ENCODE measurements at regions not wholly inside any gene's neighbourhood (a gene's known extent, or its start where the extent isn't known, plus 50 kb on each side); places are given as distances from the start of the nearest gene placed in this dataset.

- TF ChIP-seq ARID3A (IDR thresholded peaks at IDR 0.05; ENCODE audit: low read depth, low read length) (no peak), ZNF180 (CRISPR knock-in tag; IDR thresholded peaks at IDR 0.05; ENCODE audit: borderline replicate concordance, low read depth) (no peak), ATF3 (CRISPR knock-in tag; IDR thresholded peaks at IDR 0.05) (no peak), ZNF784 (CRISPR knock-in tag; IDR thresholded peaks at IDR 0.05; ENCODE audit: borderline replicate concordance) (no peak), TFAP4 (IDR thresholded peaks at IDR 0.05; ENCODE audit: borderline replicate concordance, low read depth) (no peak), ZEB1 (IDR thresholded peaks at IDR 0.05; ENCODE audit: insufficient replicate concordance, low read depth) (no peak), ZNF264 (CRISPR knock-in tag; IDR thresholded peaks at IDR 0.05) (no peak), HIVEP1 (CRISPR knock-in tag; IDR thresholded peaks at IDR 0.05) (no peak), GFI1 (CRISPR knock-in tag; IDR thresholded peaks at IDR 0.05; ENCODE audit: borderline replicate concordance) (no peak), NFE2L2 (IDR thresholded peaks at IDR 0.05; ENCODE audit: low read length) (no peak), ZKSCAN8 (CRISPR knock-in tag; IDR thresholded peaks at IDR 0.05; ENCODE audit: borderline replicate concordance) (no peak), POGK (CRISPR knock-in tag; conservative IDR thresholded peaks at IDR 0.05) (no peak), PLRG1 (conservative IDR thresholded peaks at IDR 0.05) (no peak), PREB (CRISPR knock-in tag; IDR thresholded peaks at IDR 0.05) (no peak), POLR2G (IDR thresholded peaks at IDR 0.05; ENCODE audit: low read depth, low read length) (no peak), RBFOX2 (IDR thresholded peaks at IDR 0.05; ENCODE audit: low read depth, low read length) (no peak), GPBP1L1 (CRISPR knock-in tag; IDR thresholded peaks at IDR 0.05) (no peak)
- no peak overlapping the region for H3K4me2 ChIP-seq (ENCODE audit: low read depth, low read length)
- ChIA-PET CTCF (ENCODE audit: low intra/inter-chr PET ratio, low total read pairs) (interaction anchor here (2.7 kb wide), 1 partner anchor 234 kb away, joined by 32 read pairs; no protein-coding TSS in a partner anchor), POLR2A (no interaction called here)
- ATAC-seq (no peak), FAIRE-seq (no peak), DNase-seq (ENCODE audit: low spot score) (no peak)
- in situ Hi-C loops (cut with HindIII; ENCODE audit: extremely low pct_ligation_motif_present, low pct_unique_long_range_greater_than_20kb): no loop called here
- no peak overlapping the region for H3K4me3 ChIP-seq (replicated peaks in 1 of 3; ENCODE audit: insufficient read depth in 1 of 3, low read depth in 2 of 3, low read length in 3 of 3)
- no peaks in the 10 kb centered on the region for H3K27me3 ChIP-seq (ENCODE audit: control insufficient read depth in 1 of 2, insufficient read depth in 2 of 2, low read length in 2 of 2)
- H3K79me2 ChIP-seq (ENCODE audit: insufficient read depth, low read length): no peaks in the 10 kb centered on the region
- H3K9ac ChIP-seq (ENCODE audit: insufficient read depth, low read depth, low read length): no peak overlapping the region
- H3K36me3 ChIP-seq (replicated peaks in 1 of 2; ENCODE audit: control insufficient read depth in 1 of 2, insufficient read depth in 2 of 2, low read length in 2 of 2): no peaks in the 10 kb centered on the region
- H4K20me1 ChIP-seq (ENCODE audit: insufficient read depth, low read length): no peaks in the 10 kb centered on the region
- H2AFZ ChIP-seq (ENCODE audit: low read length): no peak overlapping the region
- no peak overlapping the region for H3K27ac ChIP-seq (ENCODE audit: extremely low read length, insufficient read depth, low read length)
- H3K4me1 ChIP-seq (ENCODE audit: insufficient read depth, low read length): peaks cover 17% of the 10 kb centered on the region
- 89% methylated on average over 2 of the region's 2 CpGs for WGBS (ENCODE audit: low lambda C conversion rate)
- BruUV-seq (replicated peaks): no TSS peak
- intact Hi-C loops (cut with micrococcal nuclease; ENCODE audit: unreplicated experiment): no loop called here
- H3K9me3 ChIP-seq (ENCODE audit: low read length): peaks cover 6% of the 10 kb centered on the region; the same call in 1 of the 2 replicates
These were observed 75.7 kb upstream of the PDZD8 start for GRCh38 chr10:117450940-117451339.

All from HepG2 (cell line).